Adrenal gland (tissue), 5 donors: ENCODE measurements at regions not wholly inside any gene's neighbourhood (a gene's known extent, or its start where the extent isn't known, plus 50 kb on each side); places are given as distances from the start of the nearest gene placed in this dataset.

Experiments
- CTCF ChIP-seq, 6 experiments: fragments of 450-650 bp in 4 of 6; fragments of 200-600 bp in 2 of 6; sonication (generic) in 1 of 6; IDR thresholded peaks; 1 replicate in 5 of 6; 2 replicates in 1 of 6; pipeline versions ENCODE4 v1.5.1 to v1.8.0; 2016 to 2021; ENCODE audit warnings: antibody characterized with exemption in 6 of 6, mild to moderate bottlenecking in 2 of 6, moderate library complexity in 1 of 6
- POLR2A ChIP-seq, 2 donors: fragments of 450-650 bp; IDR thresholded peaks; one replicate each; pipeline ENCODE4 v1.6.1; 2017; ENCODE audit warnings: antibody characterized with exemption in 2 of 2, mild to moderate bottlenecking in 2 of 2, moderate library complexity in 1 of 2
- donor health status: DM: no; HTN: no; CAD: no.

GRCh38 chr2:238786792-238787490, 60.9 kb upstream of the TWIST2 start:
- TF ChIP-seq CTCF (IDR thresholded peaks at IDR 0.05), result no peak
- TF ChIP-seq POLR2A (IDR thresholded peaks at IDR 0.05), result no peak
